ENCODE measurements at regions not wholly inside any gene's neighbourhood (a gene's known extent, or its start where the extent isn't known, plus 50 kb on each side); places are given as distances from the start of the nearest gene placed in this dataset.
A peak's percentile ranks its signal among the peaks of the same experiment; 100 is the strongest.

DNA sequence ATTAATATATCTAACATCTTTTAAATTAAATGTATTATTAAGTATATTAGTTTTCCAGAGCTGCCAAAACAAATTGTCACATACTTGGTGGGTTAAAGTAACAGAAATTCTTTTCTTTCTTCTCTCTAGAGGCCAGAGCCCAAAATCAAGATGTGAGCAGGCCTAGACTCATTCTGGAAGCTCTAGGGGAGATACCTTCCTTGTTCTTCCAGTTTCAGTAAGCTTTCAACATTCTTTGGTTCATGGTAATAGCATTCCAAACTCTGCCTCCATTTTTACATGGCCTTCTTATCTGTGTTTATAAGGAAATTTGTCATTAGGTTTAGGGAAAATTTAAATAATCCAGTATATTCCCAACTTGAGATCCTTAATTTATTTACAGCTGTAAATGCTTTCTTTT, 1054.6 kb upstream of the GBE1 start:
- H3K4me3 ChIP-seq (ENCODE audit: low read length in 3 of 3), result no peak overlapping the region
- intact Hi-C loops (cut with DNase I), result no loop called here
- H3K36me3 ChIP-seq (ENCODE audit: control insufficient read depth in 2 of 3, insufficient read depth in 3 of 3, low read length in 3 of 3), result no peaks in the 10 kb centered on the region
- FAIRE-seq, result no peak
- no peaks in the 10 kb centered on the region for H3K27me3 ChIP-seq (ENCODE audit: control insufficient read depth, insufficient read depth, low read length)
- no peak for DNase-seq
- peaks cover 0 to 5% (median 0%) of the 10 kb centered on the region in 3 donors for H3K9me3 ChIP-seq (ENCODE audit: control insufficient read depth in 2 of 3, insufficient read depth in 1 of 3, low read length in 3 of 3)
- H3K4me1 ChIP-seq (ENCODE audit: control insufficient read depth in 2 of 3, insufficient read depth in 2 of 3, low read depth in 1 of 3, low read length in 3 of 3), result no peaks in the 10 kb centered on the region
- H3K9ac ChIP-seq (ENCODE audit: low read length in 3 of 3), result no peak overlapping the region
- TF ChIP-seq, protein P1, sequence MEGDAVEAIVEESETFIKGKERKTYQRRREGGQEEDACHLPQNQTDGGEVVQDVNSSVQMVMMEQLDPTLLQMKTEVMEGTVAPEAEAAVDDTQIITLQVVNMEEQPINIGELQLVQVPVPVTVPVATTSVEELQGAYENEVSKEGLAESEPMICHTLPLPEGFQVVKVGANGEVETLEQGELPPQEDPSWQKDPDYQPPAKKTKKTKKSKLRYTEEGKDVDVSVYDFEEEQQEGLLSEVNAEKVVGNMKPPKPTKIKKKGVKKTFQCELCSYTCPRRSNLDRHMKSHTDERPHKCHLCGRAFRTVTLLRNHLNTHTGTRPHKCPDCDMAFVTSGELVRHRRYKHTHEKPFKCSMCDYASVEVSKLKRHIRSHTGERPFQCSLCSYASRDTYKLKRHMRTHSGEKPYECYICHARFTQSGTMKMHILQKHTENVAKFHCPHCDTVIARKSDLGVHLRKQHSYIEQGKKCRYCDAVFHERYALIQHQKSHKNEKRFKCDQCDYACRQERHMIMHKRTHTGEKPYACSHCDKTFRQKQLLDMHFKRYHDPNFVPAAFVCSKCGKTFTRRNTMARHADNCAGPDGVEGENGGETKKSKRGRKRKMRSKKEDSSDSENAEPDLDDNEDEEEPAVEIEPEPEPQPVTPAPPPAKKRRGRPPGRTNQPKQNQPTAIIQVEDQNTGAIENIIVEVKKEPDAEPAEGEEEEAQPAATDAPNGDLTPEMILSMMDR (IDR thresholded peaks at IDR 0.05; ENCODE audit: borderline replicate concordance, extremely low read depth, insufficient read depth), result no peak
- H3K27ac ChIP-seq (ENCODE audit: low read depth in 2 of 2, low read length in 2 of 2), result no peak overlapping the region

DNA sequence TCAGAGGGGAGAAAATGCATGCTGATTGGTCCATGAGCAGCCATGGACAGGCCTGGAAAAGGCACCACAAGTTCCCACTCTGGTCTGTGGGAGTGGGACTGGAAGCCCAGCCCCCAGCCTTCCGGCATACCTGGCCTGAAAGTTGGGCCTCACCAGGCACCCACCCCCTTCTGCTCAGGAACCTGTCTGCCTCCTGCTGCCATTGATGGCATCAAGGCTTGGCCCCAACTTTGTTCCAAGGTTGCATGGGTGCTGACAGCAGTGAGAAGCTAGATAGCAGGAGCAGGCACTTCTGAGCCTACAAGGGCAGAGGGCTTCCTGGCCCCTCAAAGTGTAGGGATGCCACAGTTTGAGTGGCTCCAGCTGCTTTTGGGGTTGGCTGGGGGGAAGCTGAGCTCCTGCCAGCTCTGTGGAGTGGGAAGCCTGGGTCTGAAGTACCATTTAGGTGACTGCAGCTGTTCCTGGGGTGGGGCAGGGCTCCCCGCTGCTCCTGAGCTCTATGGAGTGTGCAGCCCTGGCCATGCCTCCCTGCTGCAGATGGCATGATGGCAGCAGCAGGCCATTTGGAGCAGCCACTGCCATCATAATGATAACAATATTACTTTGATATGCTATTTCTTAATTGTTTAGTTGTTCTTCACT, 1054.1 kb upstream of the GBE1 start:
- H3K4me3 ChIP-seq (ENCODE audit: low read length in 3 of 3), result no peak overlapping the region
- H3K9ac ChIP-seq (ENCODE audit: low read length in 3 of 3), result no peak overlapping the region
- intact Hi-C loops (cut with DNase I), result no loop called here
- TF ChIP-seq, protein P1 (IDR thresholded peaks at IDR 0.05; ENCODE audit: borderline replicate concordance, extremely low read depth, insufficient read depth), result no peak
- H3K27ac ChIP-seq (ENCODE audit: low read depth in 2 of 2, low read length in 2 of 2), result no peak overlapping the region
- FAIRE-seq, result no peak
- no peaks in the 10 kb centered on the region for H3K36me3 ChIP-seq (ENCODE audit: control insufficient read depth in 2 of 3, insufficient read depth in 3 of 3, low read length in 3 of 3)
- no peaks in the 10 kb centered on the region for H3K4me1 ChIP-seq (ENCODE audit: control insufficient read depth in 2 of 3, insufficient read depth in 2 of 3, low read depth in 1 of 3, low read length in 3 of 3)
- peak in 1 of 5 donors; percentile 46 for DNase-seq
- H3K9me3 ChIP-seq (ENCODE audit: control insufficient read depth in 2 of 3, insufficient read depth in 1 of 3, low read length in 3 of 3), result peaks cover 0 to 5% (median 0%) of the 10 kb centered on the region in 3 donors
- no peaks in the 10 kb centered on the region for H3K27me3 ChIP-seq (ENCODE audit: control insufficient read depth, insufficient read depth, low read length)

DNA sequence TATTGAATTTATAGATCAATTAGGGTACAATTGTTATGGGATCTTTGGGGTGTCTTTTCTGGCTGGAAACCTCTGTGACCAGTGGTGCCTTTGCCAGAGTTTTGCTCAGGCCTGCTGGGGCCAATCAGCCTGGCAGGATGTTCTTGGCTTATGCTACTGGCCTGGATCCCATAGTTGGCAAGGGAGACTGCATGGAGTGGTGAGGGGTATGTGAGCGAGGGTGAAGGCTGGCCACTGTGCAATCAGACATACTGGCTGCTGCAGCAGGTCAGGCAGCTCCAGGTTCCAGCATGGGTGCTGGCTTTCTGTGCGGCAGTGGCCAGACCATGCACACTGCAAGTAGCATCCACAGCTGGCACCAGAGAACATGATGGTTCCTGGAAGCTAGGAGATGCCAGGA, 1053.2 kb upstream of the GBE1 start:
- Histone ChIP-seq H3K4me3 (ENCODE audit: low read length in 3 of 3) (no peak overlapping the region), H3K9me3 (ENCODE audit: control insufficient read depth in 2 of 3, insufficient read depth in 1 of 3, low read length in 3 of 3) (peaks cover 0 to 5% (median 0%) of the 10 kb centered on the region in 3 donors), H3K36me3 (ENCODE audit: control insufficient read depth in 2 of 3, insufficient read depth in 3 of 3, low read length in 3 of 3) (no peaks in the 10 kb centered on the region), H3K27me3 (ENCODE audit: control insufficient read depth, insufficient read depth, low read length) (no peaks in the 10 kb centered on the region), H3K4me1 (ENCODE audit: control insufficient read depth in 2 of 3, insufficient read depth in 2 of 3, low read depth in 1 of 3, low read length in 3 of 3) (no peaks in the 10 kb centered on the region), H3K27ac (ENCODE audit: low read depth in 2 of 2, low read length in 2 of 2) (no peak overlapping the region), H3K9ac (ENCODE audit: low read length in 3 of 3) (no peak overlapping the region)
- intact Hi-C loops (cut with DNase I), result no loop called here
- TF ChIP-seq, protein P1 (IDR thresholded peaks at IDR 0.05; ENCODE audit: borderline replicate concordance, extremely low read depth, insufficient read depth), result no peak
- FAIRE-seq, result no peak
- peak in 1 of 5 donors; percentile 43 for DNase-seq

DNA sequence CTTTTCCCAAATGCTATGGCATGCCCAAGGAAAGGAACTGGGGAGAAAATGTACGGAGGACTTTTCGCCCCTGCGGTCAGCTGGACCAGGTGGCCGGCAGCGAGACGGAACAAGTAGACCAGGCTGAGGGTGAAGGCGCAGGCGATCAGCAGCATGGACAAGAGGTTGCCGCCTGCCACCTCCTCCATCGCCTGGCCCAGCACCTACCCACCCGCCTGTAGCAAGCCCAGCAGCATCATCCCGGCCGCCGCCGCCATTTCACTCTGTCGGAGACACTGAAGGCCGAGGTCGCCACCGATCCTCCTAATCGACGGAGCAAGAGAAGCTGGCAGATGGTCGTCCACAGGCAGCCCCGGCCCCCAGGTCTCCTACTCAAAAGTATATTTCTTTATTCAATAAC, 1046.3 kb upstream of the GBE1 start:
- FAIRE-seq, result no peak
- TF ChIP-seq, protein P1 (IDR thresholded peaks at IDR 0.05; ENCODE audit: borderline replicate concordance, extremely low read depth, insufficient read depth), result no peak

More for the DNA sequence above, 1046.3 kb upstream of the GBE1 start:
- peak in 1 of 5 donors; percentile 57 for DNase-seq
- Histone ChIP-seq H3K27ac (ENCODE audit: low read depth in 2 of 2, low read length in 2 of 2) (no peak overlapping the region), H3K27me3 (ENCODE audit: control insufficient read depth, insufficient read depth, low read length) (no peaks in the 10 kb centered on the region), H3K36me3 (ENCODE audit: control insufficient read depth in 2 of 3, insufficient read depth in 3 of 3, low read length in 3 of 3) (no peaks in the 10 kb centered on the region), H3K4me1 (ENCODE audit: control insufficient read depth in 2 of 3, insufficient read depth in 2 of 3, low read depth in 1 of 3, low read length in 3 of 3) (no peaks in the 10 kb centered on the region), H3K4me3 (ENCODE audit: low read length in 3 of 3) (no peak overlapping the region), H3K9me3 (ENCODE audit: control insufficient read depth in 2 of 3, insufficient read depth in 1 of 3, low read length in 3 of 3) (no peaks in the 10 kb centered on the region), H3K9ac (ENCODE audit: low read length in 3 of 3) (no peak overlapping the region)
- intact Hi-C loops (cut with DNase I), result no loop called here
